Endothelial cell of umbilical vein (primary cell): ENCODE measurements at regions not wholly inside any gene's neighbourhood (a gene's known extent, or its start where the extent isn't known, plus 50 kb on each side); places are given as distances from the start of the nearest gene placed in this dataset.

Source experiments
- BruUV-seq: library from RNA; stranded (reverse); fragments of 400-500 nt; replicated peaks from 2 replicates; lab custom pipeline; 2021; lab: Mats Ljungman, UMichigan
- CTCF ChIA-PET: fragments of 300-600, 350-600 bp; sonication (Branson Sonifier 250); formaldehyde crosslinking; loops from one replicate; lab custom pipeline; 2021; ENCODE audit warnings: antibody characterized with exemption, inconsistent platforms; lab: Charles Lee
- POLR2A ChIA-PET: fragments of 300-600, 350-600 bp; sonication (Branson Sonifier 250); formaldehyde crosslinking; loops from one replicate; lab custom pipeline; 2021; ENCODE audit warnings: antibody characterized with exemption, inconsistent platforms; lab: Charles Lee
- DNase-seq: peaks from one replicate; pipeline ENCODE4 v3.0.0-alpha.2; 2011; ENCODE audit warnings: low read depth, low spot score
- FAIRE-seq: peaks from 2 replicates; lab custom pipeline; 2011; peaks lifted over from hg19 to GRCh38; lab: Jason Lieb, UNC
- H2AFZ ChIP-seq: 2 replicates; pipeline ENCODE4 v1.6.0; 2012; ENCODE audit warnings: low read depth, low read length, control low read depth, inconsistent platforms
- H3K27ac ChIP-seq: 2 replicates; pipeline ENCODE4 v1.5.1; 2011; ENCODE audit warnings: low read depth, mild to moderate bottlenecking, control low read depth, low read length, moderate library complexity; ENCODE audit not compliant: insufficient read depth
- H3K27me3 ChIP-seq, 2 experiments: 2 replicates each; pipeline versions ENCODE4 v1.6.0 to v1.6.1; 2011; ENCODE audit warnings: low read length in 2 of 2, mixed read lengths in 1 of 2; ENCODE audit not compliant: control insufficient read depth in 2 of 2, insufficient read depth in 2 of 2
- H3K36me3 ChIP-seq, 2 experiments: 2 replicates in 1 of 2; 3 replicates in 1 of 2; pipeline ENCODE4 v1.5.1; 2011; ENCODE audit warnings: low read length in 2 of 2, mild to moderate bottlenecking in 1 of 2, moderate library complexity in 1 of 2; ENCODE audit not compliant: control insufficient read depth in 2 of 2, insufficient read depth in 2 of 2; ENCODE audit errors: extremely low read depth in 1 of 2
- H3K4me1 ChIP-seq: 3 replicates; pipeline ENCODE4 v1.5.1; 2011; ENCODE audit warnings: mild to moderate bottlenecking, low read length; ENCODE audit not compliant: control insufficient read depth, insufficient read depth; ENCODE audit errors: extremely low read depth
- H3K4me2 ChIP-seq: 2 replicates; pipeline ENCODE4 v1.6.1; 2011; ENCODE audit warnings: low read length, control low read depth, mixed read lengths; ENCODE audit not compliant: insufficient read depth
- H3K4me3 ChIP-seq, 3 experiments: fragments of 200-600 bp in 1 of 3; sonication (generic), shearing (Covaris generic) in 1 of 3; replicated peaks in 1 of 3; 2 replicates each; pipeline ENCODE4 v1.5.1; 2011 to 2016; ENCODE audit warnings: control low read depth in 3 of 3, low read length in 3 of 3, mild to moderate bottlenecking in 2 of 3, inconsistent platforms in 1 of 3, low read depth in 1 of 3, moderate library complexity in 1 of 3; ENCODE audit not compliant: insufficient read depth in 1 of 3
- H3K79me2 ChIP-seq: 2 replicates; pipeline ENCODE4 v1.6.0; 2012; ENCODE audit warnings: low read length, inconsistent platforms; ENCODE audit not compliant: control insufficient read depth, insufficient read depth
- H3K9ac ChIP-seq: replicated peaks from 2 replicates; pipeline ENCODE3; 2011; ENCODE audit warnings: low read length, control low read depth; ENCODE audit not compliant: insufficient read depth; ENCODE audit errors: extremely low read depth
- H3K9me1 ChIP-seq: replicated peaks from 3 replicates; pipeline ENCODE4 v1.6.0; 2011; ENCODE audit warnings: mild to moderate bottlenecking, low read length; ENCODE audit not compliant: control insufficient read depth, insufficient read depth; ENCODE audit errors: extremely low read depth
- H3K9me3 ChIP-seq: replicated peaks from 2 replicates; pipeline ENCODE4 v1.5.1; 2012; ENCODE audit warnings: low read length, inconsistent platforms; ENCODE audit not compliant: control insufficient read depth, insufficient read depth
- H4K20me1 ChIP-seq: replicated peaks from 2 replicates; pipeline ENCODE3; 2011; ENCODE audit warnings: mild to moderate bottlenecking, low read length; ENCODE audit not compliant: control insufficient read depth, insufficient read depth; ENCODE audit errors: extremely low read depth
- CTCF ChIP-seq, 2 donors: IDR thresholded peaks; 1 replicate in 1 of 2; 2 replicates in 1 of 2; pipeline ENCODE4 v1.5.1; 2011; ENCODE audit warnings: low read length in 2 of 2, mild to moderate bottlenecking in 2 of 2, moderate library complexity in 2 of 2, control low read depth in 1 of 2, inconsistent platforms in 1 of 2, low read depth in 1 of 2; ENCODE audit not compliant: insufficient read depth in 1 of 2; ENCODE audit errors: extremely low read depth in 1 of 2
- EZH2 ChIP-seq: IDR thresholded peaks from 2 replicates; pipeline ENCODE4 v1.6.1; 2012; ENCODE audit warnings: borderline replicate concordance, low read depth, mild to moderate bottlenecking, moderate library complexity, low read length, inconsistent platforms; ENCODE audit not compliant: severe bottlenecking
- FOS ChIP-seq: IDR thresholded peaks from 2 replicates; pipeline ENCODE4 v1.6.1; 2011; ENCODE audit warnings: mild to moderate bottlenecking, low read length, moderate library complexity, borderline replicate concordance; ENCODE audit not compliant: insufficient read depth
- GATA2 ChIP-seq: IDR thresholded peaks from 2 replicates; pipeline ENCODE4 v1.7.0; 2011; ENCODE audit warnings: low read depth, mild to moderate bottlenecking, moderate library complexity, mixed read lengths, low read length; ENCODE audit not compliant: insufficient read length, insufficient read depth
- JUN ChIP-seq: IDR thresholded peaks from 2 replicates; pipeline ENCODE4 v1.6.1; 2011; ENCODE audit warnings: borderline replicate concordance, low read depth; ENCODE audit not compliant: insufficient read length, insufficient read depth
- MAX ChIP-seq: IDR thresholded peaks from 2 replicates; pipeline ENCODE4 v1.6.1; 2011; ENCODE audit not compliant: insufficient read depth, insufficient read length
- MYC ChIP-seq: IDR thresholded peaks from one replicate; pipeline ENCODE4 v1.6.1; 2011; ENCODE audit warnings: mild to moderate bottlenecking, low read depth, low read length
- POLR2A ChIP-seq: IDR thresholded peaks from 2 replicates; pipeline ENCODE4 v1.6.1; 2012; ENCODE audit warnings: low read depth, mild to moderate bottlenecking, control low read depth, low read length
- POLR2AphosphoS5 ChIP-seq: IDR thresholded peaks from 2 replicates; pipeline ENCODE4 v1.6.1; 2012; ENCODE audit warnings: low read depth, mild to moderate bottlenecking, control low read depth, low read length, moderate library complexity; ENCODE audit not compliant: insufficient read depth
- dilution Hi-C: fragments of 300-500 bp; cut with MboI; formaldehyde crosslinking; loops from one replicate; pipeline ENCODE4 v1.15.0; 2019; ENCODE audit warnings: low sequenced_read_pairs; ENCODE audit not compliant: extremely low pct_ligation_motif_present
- intact Hi-C: fragments of 100-400 bp; cut with micrococcal nuclease; formaldehyde crosslinking; loops from one replicate; pipeline ENCODE4 v1.10.0; 2022

GRCh38 chr10:78868048-78868447, 200.7 kb upstream of the ZMIZ1 start:
- ChIA-PET POLR2A (no interaction called here), CTCF (no interaction called here)
- TF ChIP-seq EZH2 (no peak), POLR2AphosphoS5 (no peak), GATA2 (no peak), JUN (no peak), FOS (no peak), POLR2A (no peak), MAX (no peak)
- no peak for DNase-seq
- no peak for FAIRE-seq
- BruUV-seq = no TSS peak
- Histone ChIP-seq H3K9ac (no peak overlapping the region), H3K9me3 (no peaks in the 10 kb centered on the region), H3K4me2 (no peak overlapping the region), H3K27ac (no peak overlapping the region), H3K4me1 (no peaks in the 10 kb centered on the region), H3K36me3 (no peaks in the 10 kb centered on the region), H3K79me2 (no peaks in the 10 kb centered on the region), H3K9me1 (no peaks in the 10 kb centered on the region), H3K4me3 (no peak overlapping the region), H2AFZ (no peak overlapping the region), H4K20me1 (no peaks in the 10 kb centered on the region), H3K27me3 (peaks cover 0 to 2% of the 10 kb centered on the region in 2 experiments)
- intact Hi-C loops = no loop called here
- dilution Hi-C loops = no loop called here

- no peak for FAIRE-seq
- CTCF ChIA-PET = interaction anchor here (0.7 kb wide), 1 partner anchor 327 kb away, joined by 3 read pairs; no protein-coding TSS in a partner anchor
- Histone ChIP-seq H3K27me3 (peaks cover 0 to 2% of the 10 kb centered on the region in 2 experiments), H3K36me3 (no peaks in the 10 kb centered on the region), H3K4me1 (no peaks in the 10 kb centered on the region), H3K9me3 (no peaks in the 10 kb centered on the region), H3K4me3 (no peak overlapping the region), H3K4me2 (no peak overlapping the region), H3K79me2 (no peaks in the 10 kb centered on the region), H4K20me1 (no peaks in the 10 kb centered on the region), H3K9me1 (no peaks in the 10 kb centered on the region), H3K27ac (no peak overlapping the region), H2AFZ (no peak overlapping the region), H3K9ac (no peak overlapping the region)
- TF ChIP-seq MYC (no peak), POLR2A (no peak), MAX (no peak), FOS (no peak), GATA2 (no peak), CTCF (IDR thresholded peaks at IDR 0.05; ENCODE audit: extremely low read depth in 1 of 2, insufficient read depth in 1 of 2, low read depth in 1 of 2, low read length in 2 of 2) (no peak), EZH2 (no peak), POLR2AphosphoS5 (no peak), JUN (no peak)
- POLR2A ChIA-PET = no interaction called here
- dilution Hi-C loops = no loop called here
- no TSS peak for BruUV-seq
- no peak for DNase-seq
- intact Hi-C loops = no loop called here
Observed at GRCh38 chr10:78868456-78868855, 200.3 kb upstream of the ZMIZ1 start.
